ENCODE measurements at regions not wholly inside any gene's neighbourhood (a gene's known extent, or its start where the extent isn't known, plus 50 kb on each side); places are given as distances from the start of the nearest gene placed in this dataset.
"Not testable (repeated sequence)": the region's sequence is repeated elsewhere in the genome, so short reads cannot be mapped to it uniquely, and the experiment has no call there.

DNA sequence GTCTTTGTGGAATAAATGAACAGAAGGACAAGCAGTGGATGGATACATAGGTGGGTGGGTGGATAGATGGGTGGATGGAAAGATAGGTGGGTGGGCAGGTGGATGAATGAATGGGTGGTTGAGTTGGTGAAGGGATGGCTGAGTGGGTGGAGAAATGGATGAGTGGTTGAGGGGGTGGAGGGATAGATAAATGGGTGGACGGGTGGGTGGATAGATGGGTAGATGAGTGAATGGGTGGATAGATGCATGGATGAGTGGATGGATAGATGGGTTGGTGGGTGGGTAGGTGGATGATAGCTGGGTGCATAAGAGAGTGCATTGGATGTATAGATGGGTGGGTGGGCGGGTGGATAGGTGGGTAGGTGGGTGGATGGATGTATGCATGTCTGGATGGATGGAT is 63.5 kb downstream of the UNC93B1 start:
- intact Hi-C loops (cut with DNase I; ENCODE audit: low total_unique reads); H3K27me3 ChIP-seq; H3K4me1 ChIP-seq: not testable (repeated sequence)

GRCh38 chr11:67938964-67939363 is 64.9 kb downstream of the UNC93B1 start:
- DNase-seq; H3K4me1 ChIP-seq; H3K27ac ChIP-seq; H3K36me3 ChIP-seq; H3K27me3 ChIP-seq; H3K4me3 ChIP-seq; intact Hi-C loops (cut with DNase I; ENCODE audit: low total_unique reads); H3K9me3 ChIP-seq: not testable (repeated sequence)
- TF ChIP-seq, protein P1, sequence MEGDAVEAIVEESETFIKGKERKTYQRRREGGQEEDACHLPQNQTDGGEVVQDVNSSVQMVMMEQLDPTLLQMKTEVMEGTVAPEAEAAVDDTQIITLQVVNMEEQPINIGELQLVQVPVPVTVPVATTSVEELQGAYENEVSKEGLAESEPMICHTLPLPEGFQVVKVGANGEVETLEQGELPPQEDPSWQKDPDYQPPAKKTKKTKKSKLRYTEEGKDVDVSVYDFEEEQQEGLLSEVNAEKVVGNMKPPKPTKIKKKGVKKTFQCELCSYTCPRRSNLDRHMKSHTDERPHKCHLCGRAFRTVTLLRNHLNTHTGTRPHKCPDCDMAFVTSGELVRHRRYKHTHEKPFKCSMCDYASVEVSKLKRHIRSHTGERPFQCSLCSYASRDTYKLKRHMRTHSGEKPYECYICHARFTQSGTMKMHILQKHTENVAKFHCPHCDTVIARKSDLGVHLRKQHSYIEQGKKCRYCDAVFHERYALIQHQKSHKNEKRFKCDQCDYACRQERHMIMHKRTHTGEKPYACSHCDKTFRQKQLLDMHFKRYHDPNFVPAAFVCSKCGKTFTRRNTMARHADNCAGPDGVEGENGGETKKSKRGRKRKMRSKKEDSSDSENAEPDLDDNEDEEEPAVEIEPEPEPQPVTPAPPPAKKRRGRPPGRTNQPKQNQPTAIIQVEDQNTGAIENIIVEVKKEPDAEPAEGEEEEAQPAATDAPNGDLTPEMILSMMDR (IDR thresholded peaks at IDR 0.05): peak in 1 of 4 experiments; percentile 32

More for the DNA sequence above, 63.5 kb downstream of the UNC93B1 start:
- H3K27ac ChIP-seq, H3K4me3 ChIP-seq, DNase-seq, H3K36me3 ChIP-seq, H3K9me3 ChIP-seq: not testable (repeated sequence)

DNA sequence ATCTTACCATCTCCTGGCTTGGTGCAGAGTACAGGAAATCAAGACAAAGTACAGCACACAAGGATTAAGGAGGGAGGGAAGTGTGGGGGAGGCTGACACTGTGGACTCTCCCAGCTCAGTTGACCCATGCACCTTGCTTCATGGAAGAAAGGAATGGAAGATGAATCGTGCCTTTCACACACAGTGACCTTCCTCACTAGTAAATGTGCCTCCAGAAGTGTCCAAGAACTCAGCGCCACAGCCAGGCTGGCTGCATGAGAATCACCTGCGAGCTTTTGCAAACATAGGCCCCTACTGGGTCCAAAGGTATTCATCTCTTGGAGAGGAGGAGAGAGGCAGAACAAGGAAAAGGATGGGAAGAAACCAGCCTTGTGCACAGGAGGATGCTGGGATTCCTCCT is 65.5 kb downstream of the UNC93B1 start:
- intact Hi-C loops (cut with DNase I; ENCODE audit: low total_unique reads); H3K4me1 ChIP-seq; H3K4me3 ChIP-seq; H3K27ac ChIP-seq; H3K9me3 ChIP-seq; DNase-seq; H3K36me3 ChIP-seq; H3K27me3 ChIP-seq: not testable (repeated sequence)

- H3K27me3 ChIP-seq; H3K4me3 ChIP-seq; DNase-seq; H3K9me3 ChIP-seq; intact Hi-C loops (cut with DNase I; ENCODE audit: low total_unique reads); H3K36me3 ChIP-seq; H3K27ac ChIP-seq; H3K4me1 ChIP-seq: not testable (repeated sequence)
These were observed 80.3 kb downstream of the UNC93B1 start for GRCh38 chr11:67923565-67923964.

DNA sequence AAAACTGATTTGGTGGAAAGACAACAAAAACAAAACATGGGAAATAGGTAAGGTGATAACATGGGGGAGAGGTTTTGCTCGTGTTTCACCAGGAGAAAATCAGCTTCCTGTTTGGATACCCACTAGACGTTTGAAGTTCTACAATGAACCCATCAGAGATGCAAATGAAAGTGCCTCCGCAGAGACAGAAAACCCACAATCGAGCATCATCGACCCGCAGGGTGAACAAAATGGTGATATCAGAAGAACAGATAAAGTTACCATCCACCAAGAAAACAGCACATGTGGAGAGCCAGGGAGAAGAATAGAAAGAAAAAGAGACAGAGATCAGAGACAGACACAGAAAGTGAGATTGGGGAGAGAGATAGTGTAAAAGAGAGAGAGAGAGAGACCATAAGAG is 83.4 kb downstream of the UNC93B1 start:
- H3K4me3 ChIP-seq; intact Hi-C loops (cut with DNase I; ENCODE audit: low total_unique reads); H3K27me3 ChIP-seq; H3K4me1 ChIP-seq; DNase-seq; H3K27ac ChIP-seq; H3K9me3 ChIP-seq; H3K36me3 ChIP-seq: not testable (repeated sequence)

- H3K4me3 ChIP-seq; H3K27me3 ChIP-seq; H3K9me3 ChIP-seq; H3K27ac ChIP-seq; H3K4me1 ChIP-seq; DNase-seq; H3K36me3 ChIP-seq; intact Hi-C loops (cut with DNase I; ENCODE audit: low total_unique reads): not testable (repeated sequence)
These were observed 91.7 kb downstream of the UNC93B1 start for GRCh38 chr11:67912184-67912583.

DNA sequence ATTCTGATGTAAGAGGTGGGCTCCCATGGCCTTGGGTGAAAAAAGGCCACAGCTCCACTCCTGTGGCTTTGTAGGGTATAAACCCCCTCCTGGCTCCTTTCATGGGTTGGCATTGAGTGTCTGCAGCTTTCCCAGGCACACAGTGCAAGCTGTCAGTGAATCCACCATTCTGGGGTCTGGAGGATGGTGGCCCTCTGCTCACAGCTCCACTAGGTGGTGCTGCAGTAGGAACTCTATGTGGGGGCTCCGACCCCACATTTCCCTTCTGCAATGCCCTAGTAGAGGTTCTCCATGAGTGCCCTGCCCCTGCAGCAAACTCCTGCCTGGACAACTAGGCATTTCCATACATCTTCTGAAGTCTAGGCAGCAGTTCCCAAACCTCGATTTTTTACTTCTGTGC is 92.7 kb downstream of the UNC93B1 start:
- H3K4me1 ChIP-seq; intact Hi-C loops (cut with DNase I; ENCODE audit: low total_unique reads); H3K36me3 ChIP-seq; H3K27me3 ChIP-seq; DNase-seq; H3K27ac ChIP-seq; H3K9me3 ChIP-seq; H3K4me3 ChIP-seq: not testable (repeated sequence)

DNA sequence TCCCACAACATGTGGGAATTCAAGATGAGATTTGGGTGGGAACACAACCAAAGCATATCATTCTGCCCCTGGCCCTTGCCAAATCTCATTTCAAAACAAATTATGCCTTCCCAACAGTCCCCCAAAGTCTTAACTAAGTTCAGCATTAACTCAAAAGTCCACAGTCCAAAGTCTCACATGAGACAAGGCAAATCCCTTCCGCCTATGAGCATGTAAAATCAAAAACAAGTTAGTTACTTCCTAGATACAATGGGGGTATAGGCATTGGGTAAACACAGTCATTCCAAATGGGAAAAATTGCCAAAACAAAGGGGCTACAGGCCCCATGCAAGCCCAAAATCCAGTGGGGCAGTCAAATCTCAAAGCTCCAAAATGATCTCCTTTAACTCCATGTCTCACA is 93.1 kb downstream of the UNC93B1 start:
- H3K4me1 ChIP-seq; DNase-seq; H3K27me3 ChIP-seq; intact Hi-C loops (cut with DNase I; ENCODE audit: low total_unique reads); H3K9me3 ChIP-seq; H3K27ac ChIP-seq; H3K4me3 ChIP-seq; H3K36me3 ChIP-seq: not testable (repeated sequence)

DNA sequence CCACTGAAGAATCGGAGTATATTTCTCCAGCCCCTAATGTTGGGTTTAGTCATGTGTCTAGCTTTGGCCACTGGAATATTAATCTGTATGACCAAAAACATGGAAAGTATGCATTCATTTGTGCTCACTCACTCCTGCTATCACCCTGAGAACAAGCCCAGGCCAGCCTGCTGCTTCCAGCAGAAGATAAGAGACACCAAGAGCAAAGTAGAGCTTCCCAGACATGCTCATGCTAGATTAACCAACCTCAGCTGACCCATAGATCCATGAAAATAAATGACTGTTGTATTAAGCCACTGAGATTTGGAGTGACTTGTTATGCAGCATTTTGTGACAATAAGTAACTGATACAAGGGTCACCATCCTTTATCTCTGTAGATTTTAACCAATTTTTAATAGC is 96.9 kb downstream of the UNC93B1 start:
- H3K4me1 ChIP-seq; H3K4me3 ChIP-seq; H3K9me3 ChIP-seq; H3K36me3 ChIP-seq; H3K27ac ChIP-seq; intact Hi-C loops (cut with DNase I; ENCODE audit: low total_unique reads); DNase-seq; H3K27me3 ChIP-seq: not testable (repeated sequence)

DNA sequence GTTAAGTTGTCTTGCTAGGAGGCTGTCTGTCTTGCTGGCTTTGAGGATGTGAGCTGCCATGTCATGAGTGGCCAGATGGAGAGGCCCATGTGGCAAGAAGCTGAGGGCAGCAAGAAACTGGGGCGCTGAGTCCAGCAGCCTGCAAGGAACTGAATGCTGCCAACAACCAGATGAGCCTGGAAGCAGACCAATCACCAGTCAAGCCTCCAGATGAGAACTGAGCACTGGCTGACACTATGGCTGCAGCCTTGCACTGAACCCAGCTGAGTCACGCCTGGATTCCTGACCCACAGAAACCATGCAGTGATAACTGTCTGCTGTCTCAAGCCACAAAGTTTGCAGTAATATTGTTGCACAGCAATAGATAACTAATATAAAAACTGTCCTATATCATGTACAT is 104.4 kb downstream of the UNC93B1 start:
- H3K36me3 ChIP-seq; H3K4me1 ChIP-seq; H3K27me3 ChIP-seq; H3K9me3 ChIP-seq; intact Hi-C loops (cut with DNase I; ENCODE audit: low total_unique reads); H3K4me3 ChIP-seq; DNase-seq; H3K27ac ChIP-seq: not testable (repeated sequence)

GRCh38 chr11:67893487-67893886 is 110.4 kb downstream of the UNC93B1 start:
- H3K4me3 ChIP-seq; H3K27ac ChIP-seq; DNase-seq; H3K4me1 ChIP-seq; H3K9me3 ChIP-seq; intact Hi-C loops (cut with DNase I; ENCODE audit: low total_unique reads); H3K27me3 ChIP-seq; H3K36me3 ChIP-seq: not testable (repeated sequence)

- intact Hi-C loops (cut with DNase I; ENCODE audit: low total_unique reads); H3K27ac ChIP-seq; H3K27me3 ChIP-seq; H3K36me3 ChIP-seq; H3K4me1 ChIP-seq; H3K9me3 ChIP-seq; H3K4me3 ChIP-seq; DNase-seq: not testable (repeated sequence)
These were observed 114.3 kb downstream of the UNC93B1 start for GRCh38 chr11:67889646-67890045.

- H3K36me3 ChIP-seq; H3K4me3 ChIP-seq; H3K27ac ChIP-seq; H3K4me1 ChIP-seq; DNase-seq; H3K9me3 ChIP-seq; H3K27me3 ChIP-seq; intact Hi-C loops (cut with DNase I; ENCODE audit: low total_unique reads): not testable (repeated sequence)
These were observed 115.8 kb downstream of the UNC93B1 start for GRCh38 chr11:67888056-67888455.
